ENCODE measurements at regions not wholly inside any gene's neighbourhood (a gene's known extent, or its start where the extent isn't known, plus 50 kb on each side); places are given as distances from the start of the nearest gene placed in this dataset.

GRCh38 chr6:147150293-147150692 lies 53.9 kb upstream of the STXBP5 start:
- CTCF ChIA-PET = no interaction called here
- no peak for DNase-seq
- intact Hi-C loops (cut with micrococcal nuclease; ENCODE audit: unreplicated experiment) = no loop called here
- no peak overlapping the region for H3K4me3 Mint-ChIP-seq (ENCODE audit: low read depth, unreplicated experiment)
- no peak for TF ChIP-seq CTCF (IDR thresholded peaks at IDR 0.05; ENCODE audit: unreplicated experiment)
- no peaks in the 10 kb centered on the region for H3K36me3 Mint-ChIP-seq (ENCODE audit: insufficient read depth, unreplicated experiment)
- H3K27ac Mint-ChIP-seq (ENCODE audit: unreplicated experiment) = no peak overlapping the region
- BruUV-seq (replicated peaks) = no TSS peak
- H3K27me3 Mint-ChIP-seq (ENCODE audit: unreplicated experiment) = no peaks in the 10 kb centered on the region
- no peaks in the 10 kb centered on the region for H3K9me3 Mint-ChIP-seq (ENCODE audit: low read depth, unreplicated experiment)
- H3K4me1 Mint-ChIP-seq (ENCODE audit: low read depth, unreplicated experiment) = no peaks in the 10 kb centered on the region
